Omental fat pad (tissue), 3 donors: ENCODE measurements at regions not wholly inside any gene's neighbourhood (a gene's known extent, or its start where the extent isn't known, plus 50 kb on each side); places are given as distances from the start of the nearest gene placed in this dataset.
"Not testable (repeated sequence)": the region's sequence is repeated elsewhere in the genome, so short reads cannot be mapped to it uniquely, and the experiment has no call there.

Experiments
- ATAC-seq: fragments of 150-250 bp; one replicate; pipeline ENCODE4 v1.9.1; 2016; ENCODE audit warnings: mild to moderate bottlenecking, moderate library complexity; ENCODE audit not compliant: low FRiP score
- DNase-seq: peaks from one replicate; pipeline ENCODE4 v3.0.0-alpha.2; 2019; ENCODE audit warnings: low spot score
- CTCF ChIP-seq, 3 donors: fragments of 450-650 bp; IDR thresholded peaks; one replicate each; pipeline ENCODE4 v1.5.1; 2016 to 2017; ENCODE audit warnings: antibody characterized with exemption in 3 of 3, mild to moderate bottlenecking in 3 of 3, moderate library complexity in 2 of 3

GRCh38 chr5:77896338-77896737 is 120.2 kb upstream of the TBCA start:
- no peak for TF ChIP-seq CTCF (IDR thresholded peaks at IDR 0.05)
- DNase-seq: no peak
- no peak for ATAC-seq

- ATAC-seq, DNase-seq: not testable (repeated sequence)
Observed at GRCh38 chr5:77894103-77894502, 118.0 kb upstream of the TBCA start.

GRCh38 chr5:77893225-77893860 is 117.2 kb upstream of the TBCA start:
- ATAC-seq (peak; percentile 81), DNase-seq (no peak)
- TF ChIP-seq CTCF (IDR thresholded peaks at IDR 0.05): no peak

- DNase-seq (no peak), ATAC-seq (no peak)
- TF ChIP-seq CTCF (IDR thresholded peaks at IDR 0.05): no peak
Observed at GRCh38 chr5:77892061-77893010, 116.2 kb upstream of the TBCA start.

GRCh38 chr5:77885519-77885918 is 109.4 kb upstream of the TBCA start:
- no peak for ATAC-seq
- no peak for TF ChIP-seq CTCF (IDR thresholded peaks at IDR 0.05)
- DNase-seq: no peak

- TF ChIP-seq CTCF (IDR thresholded peaks at IDR 0.05): no peak
- DNase-seq: no peak
- ATAC-seq: no peak
Observed at GRCh38 chr5:77882670-77883257, 106.6 kb upstream of the TBCA start.

- TF ChIP-seq CTCF (IDR thresholded peaks at IDR 0.05): no peak
- no peak for ATAC-seq
- no peak for DNase-seq
Observed at GRCh38 chr5:77881528-77881927, 105.4 kb upstream of the TBCA start.
